Prostate gland (tissue), 2 donors: ENCODE measurements at regions not wholly inside any gene's neighbourhood (a gene's known extent, or its start where the extent isn't known, plus 50 kb on each side); places are given as distances from the start of the nearest gene placed in this dataset.

Experiments
- DNase-seq: peaks from one replicate; pipeline ENCODE4 v3.0.0-alpha.2; 2019; ENCODE audit warnings: low spot score
- H3K27ac ChIP-seq, 2 donors: fragments of 200-600 bp; sonication (generic); 2 replicates each; pipeline ENCODE4 v1.5.1; 2017 to 2019
- H3K27me3 ChIP-seq: fragments of 200-600 bp; sonication (generic); replicated peaks from 2 replicates; pipeline ENCODE4 v1.5.1; 2019; ENCODE audit not compliant: insufficient read depth
- H3K36me3 ChIP-seq, 2 donors: fragments of 200-600 bp; sonication (generic); 1 replicate in 1 of 2; 2 replicates in 1 of 2; pipeline versions ENCODE4 v1.5.1 to v1.8.1; 2017 to 2019
- H3K4me1 ChIP-seq: fragments of 200-600 bp; sonication (generic); replicated peaks from 2 replicates; pipeline ENCODE4 v1.5.1; 2019
- H3K4me3 ChIP-seq, 2 donors: fragments of 200-600 bp; sonication (generic); 2 replicates each; pipeline ENCODE4 v1.5.1; 2017 to 2019
- H3K9me3 ChIP-seq: fragments of 200-600 bp; sonication (generic); 2 replicates; pipeline ENCODE4 v1.5.1; 2017
- CTCF ChIP-seq, 4 experiments: fragments of 200-600 bp in 2 of 4; fragments of 450-650 bp in 2 of 4; sonication (generic) in 2 of 4; IDR thresholded peaks; 1 replicate in 3 of 4; 2 replicates in 1 of 4; pipeline ENCODE4 v1.5.1; 2016 to 2019; ENCODE audit warnings: antibody characterized with exemption in 4 of 4, mild to moderate bottlenecking in 2 of 4, moderate library complexity in 2 of 4
- POLR2A ChIP-seq: fragments of 450-650 bp; IDR thresholded peaks from one replicate; pipeline ENCODE4 v1.6.1; 2016; ENCODE audit warnings: antibody characterized with exemption, mild to moderate bottlenecking
- POLR2AphosphoS5 ChIP-seq: sonication (generic); formaldehyde crosslinking; IDR thresholded peaks from one replicate; pipeline ENCODE4 v1.6.1; 2017; ENCODE audit warnings: antibody characterized with exemption
- WGBS: methylation state at CpG from one replicate; pipeline ENCODE4 v1.1.5; 2018; 5-methylcytosine and 5-hydroxymethylcytosine counted together
- intact Hi-C: fragments of 100-400 bp; cut with DNase I; formaldehyde crosslinking; loops from one replicate; pipeline ENCODE4 v1.14.2; 2022

- Histone ChIP-seq H3K4me3 (no peak overlapping the region), H3K9me3 (no peaks in the 10 kb centered on the region), H3K36me3 (no peaks in the 10 kb centered on the region), H3K27me3 (no peaks in the 10 kb centered on the region), H3K4me1 (no peaks in the 10 kb centered on the region), H3K27ac (no peak overlapping the region)
- TF ChIP-seq POLR2A (no peak), CTCF (IDR thresholded peaks at IDR 0.05) (no peak), POLR2AphosphoS5 (no peak)
- DNase-seq, result no peak
- WGBS, result 92% methylated on average over 6 of the region's 6 CpGs
- intact Hi-C loops, result no loop called here
These were observed 523.0 kb downstream of the CSNK1G3 start for GRCh38 chr5:124034963-124035362.

- Histone ChIP-seq H3K27ac (no peak overlapping the region), H3K27me3 (no peaks in the 10 kb centered on the region), H3K4me3 (no peak overlapping the region), H3K36me3 (no peaks in the 10 kb centered on the region), H3K9me3 (no peaks in the 10 kb centered on the region), H3K4me1 (no peaks in the 10 kb centered on the region)
- intact Hi-C loops, result no loop called here
- WGBS, result 67% methylated on average over 5 of the region's 5 CpGs
- TF ChIP-seq CTCF (IDR thresholded peaks at IDR 0.05) (no peak), POLR2A (no peak)
- DNase-seq, result no peak
These were observed 522.2 kb downstream of the CSNK1G3 start for GRCh38 chr5:124034083-124034700.

GRCh38 chr5:124030043-124030491 lies 518.1 kb downstream of the CSNK1G3 start:
- WGBS, result 76% methylated on average over 5 of the region's 5 CpGs
- Histone ChIP-seq H3K9me3 (no peaks in the 10 kb centered on the region), H3K4me3 (no peak overlapping the region), H3K27me3 (no peaks in the 10 kb centered on the region), H3K27ac (no peak overlapping the region), H3K4me1 (no peaks in the 10 kb centered on the region), H3K36me3 (no peaks in the 10 kb centered on the region)
- intact Hi-C loops, result no loop called here
- DNase-seq, result no peak
- TF ChIP-seq CTCF (IDR thresholded peaks at IDR 0.05) (no peak), POLR2AphosphoS5 (no peak), POLR2A (no peak)

GRCh38 chr5:124027441-124027840 lies 515.5 kb downstream of the CSNK1G3 start:
- Histone ChIP-seq H3K9me3 (no peaks in the 10 kb centered on the region), H3K27ac (no peak overlapping the region), H3K27me3 (no peaks in the 10 kb centered on the region), H3K36me3 (no peaks in the 10 kb centered on the region), H3K4me3 (no peak overlapping the region), H3K4me1 (no peaks in the 10 kb centered on the region)
- intact Hi-C loops, result no loop called here
- 95% methylated on average over 3 of the region's 3 CpGs for WGBS
- no peak for DNase-seq
- TF ChIP-seq CTCF (IDR thresholded peaks at IDR 0.05) (no peak), POLR2A (no peak), POLR2AphosphoS5 (no peak)

- WGBS, result 62% methylated on average over 6 of the region's 6 CpGs
- Histone ChIP-seq H3K9me3 (no peaks in the 10 kb centered on the region), H3K27ac (no peak overlapping the region), H3K27me3 (no peaks in the 10 kb centered on the region), H3K36me3 (no peaks in the 10 kb centered on the region), H3K4me1 (no peaks in the 10 kb centered on the region), H3K4me3 (no peak overlapping the region)
- TF ChIP-seq CTCF (IDR thresholded peaks at IDR 0.05), result no peak
- no peak for TF ChIP-seq POLR2A
- no peak for TF ChIP-seq POLR2AphosphoS5
- no peak for DNase-seq
- intact Hi-C loops, result no loop called here
These were observed 513.4 kb downstream of the CSNK1G3 start for GRCh38 chr5:124025306-124025845.
